ENCODE measurements at regions not wholly inside any gene's neighbourhood (a gene's known extent, or its start where the extent isn't known, plus 50 kb on each side); places are given as distances from the start of the nearest gene placed in this dataset.

DNA sequence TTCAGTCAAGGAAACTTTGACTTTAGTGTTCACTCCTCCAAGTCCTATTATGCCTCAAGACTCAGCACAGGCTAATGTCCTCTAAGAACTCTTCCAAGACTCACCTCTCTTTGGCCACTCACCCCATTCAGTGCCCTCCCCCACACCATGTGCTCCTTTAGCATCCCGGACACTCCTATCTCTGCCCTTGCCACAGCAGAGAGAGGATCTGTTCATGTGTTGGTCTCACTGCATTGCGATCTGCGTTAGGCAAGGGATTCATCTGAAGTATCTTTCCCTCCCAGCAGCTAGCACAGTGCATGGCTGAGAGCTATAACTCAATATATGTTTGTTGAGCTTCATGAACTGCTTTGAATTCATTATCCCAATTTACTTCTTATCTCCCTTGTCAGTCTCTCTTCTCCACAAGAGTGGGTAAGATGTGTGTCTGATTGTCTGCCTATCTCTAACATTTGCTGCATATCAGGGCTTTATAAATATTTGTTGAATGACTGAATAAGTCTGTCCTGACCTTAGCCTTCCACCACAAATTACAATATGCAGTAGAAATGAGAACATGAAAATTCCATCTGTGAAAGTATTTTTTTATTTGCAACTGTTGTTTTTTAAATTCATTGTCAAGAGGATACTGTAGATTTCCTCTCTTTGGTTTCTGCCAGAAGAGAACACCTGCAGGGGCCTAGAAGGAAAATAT is 179.9 kb upstream of the NCKAP5 start:
- no peak overlapping the region for H3K4me3 ChIP-seq (ENCODE audit: low read depth, low read length)
- no peaks in the 10 kb centered on the region for H3K36me3 ChIP-seq (ENCODE audit: control insufficient read depth, insufficient read depth, low read length)
- FAIRE-seq (no peak), DNase-seq (ENCODE audit: low read depth) (no peak)
- TF ChIP-seq, protein P1, sequence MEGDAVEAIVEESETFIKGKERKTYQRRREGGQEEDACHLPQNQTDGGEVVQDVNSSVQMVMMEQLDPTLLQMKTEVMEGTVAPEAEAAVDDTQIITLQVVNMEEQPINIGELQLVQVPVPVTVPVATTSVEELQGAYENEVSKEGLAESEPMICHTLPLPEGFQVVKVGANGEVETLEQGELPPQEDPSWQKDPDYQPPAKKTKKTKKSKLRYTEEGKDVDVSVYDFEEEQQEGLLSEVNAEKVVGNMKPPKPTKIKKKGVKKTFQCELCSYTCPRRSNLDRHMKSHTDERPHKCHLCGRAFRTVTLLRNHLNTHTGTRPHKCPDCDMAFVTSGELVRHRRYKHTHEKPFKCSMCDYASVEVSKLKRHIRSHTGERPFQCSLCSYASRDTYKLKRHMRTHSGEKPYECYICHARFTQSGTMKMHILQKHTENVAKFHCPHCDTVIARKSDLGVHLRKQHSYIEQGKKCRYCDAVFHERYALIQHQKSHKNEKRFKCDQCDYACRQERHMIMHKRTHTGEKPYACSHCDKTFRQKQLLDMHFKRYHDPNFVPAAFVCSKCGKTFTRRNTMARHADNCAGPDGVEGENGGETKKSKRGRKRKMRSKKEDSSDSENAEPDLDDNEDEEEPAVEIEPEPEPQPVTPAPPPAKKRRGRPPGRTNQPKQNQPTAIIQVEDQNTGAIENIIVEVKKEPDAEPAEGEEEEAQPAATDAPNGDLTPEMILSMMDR (IDR thresholded peaks at IDR 0.05; ENCODE audit: insufficient read depth, low read length, severe bottlenecking) = no peak
- H3K27me3 ChIP-seq (ENCODE audit: control insufficient read depth, insufficient read depth, low read length) = no peaks in the 10 kb centered on the region

DNA sequence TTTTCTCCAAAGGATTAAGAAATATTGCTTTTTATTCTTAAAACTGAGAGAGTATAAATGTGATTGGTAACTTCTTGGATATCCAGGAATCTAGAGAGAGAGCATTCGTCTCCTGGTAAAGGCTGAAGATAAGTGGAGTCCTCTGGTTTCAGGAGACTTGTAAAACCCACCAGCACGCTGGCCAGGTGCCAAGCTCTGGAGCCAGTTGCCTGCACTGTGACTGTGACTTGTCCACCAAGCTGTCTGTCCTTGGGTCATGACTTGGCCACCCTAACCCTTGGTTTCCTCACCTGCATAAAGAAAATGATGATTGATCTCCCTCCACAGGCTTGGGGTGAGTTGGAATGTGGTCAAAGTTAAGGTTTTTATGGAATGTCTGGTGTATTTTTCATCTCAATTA is 185.4 kb upstream of the NCKAP5 start:
- no peaks in the 10 kb centered on the region for H3K36me3 ChIP-seq (ENCODE audit: control insufficient read depth, insufficient read depth, low read length)
- FAIRE-seq = no peak
- TF ChIP-seq, protein P1 (IDR thresholded peaks at IDR 0.05; ENCODE audit: insufficient read depth, low read length, severe bottlenecking) = no peak
- H3K4me3 ChIP-seq (ENCODE audit: low read depth, low read length) = no peak overlapping the region
- no peak for DNase-seq (ENCODE audit: low read depth)
- H3K27me3 ChIP-seq (ENCODE audit: control insufficient read depth, insufficient read depth, low read length) = no peaks in the 10 kb centered on the region

DNA sequence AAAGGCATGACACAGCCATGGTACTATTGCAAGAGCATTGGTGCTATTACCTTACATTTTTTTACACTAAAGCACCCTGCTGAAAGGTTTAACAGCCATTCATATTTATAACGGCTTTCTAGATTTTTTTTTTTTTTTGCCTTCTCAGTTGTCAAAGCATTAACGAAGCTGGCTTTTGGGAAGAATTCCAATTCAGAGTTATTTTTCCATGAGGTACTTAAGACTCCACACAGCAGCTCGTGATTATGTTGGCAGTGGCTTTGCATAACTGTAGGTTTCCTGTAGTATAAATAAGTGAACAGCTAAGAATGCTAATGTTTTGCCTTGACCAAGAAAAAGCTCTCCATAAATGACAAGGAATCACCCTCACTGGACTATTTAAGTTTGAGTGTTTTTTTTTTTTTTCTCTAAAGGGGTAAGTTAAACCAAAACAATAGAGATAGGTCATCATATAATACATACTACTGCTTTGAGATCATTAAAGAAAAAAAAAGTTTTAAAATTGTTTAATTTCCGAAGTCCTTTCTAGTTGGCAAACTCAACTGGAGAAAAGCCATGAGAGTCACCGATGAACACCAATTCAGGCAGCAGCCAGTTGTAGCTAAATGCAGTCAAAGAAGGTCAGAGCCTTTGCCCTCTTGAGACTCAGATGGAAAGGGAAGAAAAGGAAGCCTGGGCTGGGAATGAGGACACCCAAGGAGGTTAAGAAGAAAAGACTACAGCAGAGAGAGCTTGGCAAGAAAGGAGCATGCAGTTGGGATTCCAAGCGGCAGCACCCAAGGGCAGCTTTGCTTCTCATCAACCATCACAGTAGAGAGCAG is 187.4 kb upstream of the NCKAP5 start:
- no peaks in the 10 kb centered on the region for H3K27me3 ChIP-seq (ENCODE audit: control insufficient read depth, insufficient read depth, low read length)
- DNase-seq (ENCODE audit: low read depth) (no peak), FAIRE-seq (no peak)
- TF ChIP-seq, protein P1 (IDR thresholded peaks at IDR 0.05; ENCODE audit: insufficient read depth, low read length, severe bottlenecking) = no peak
- no peaks in the 10 kb centered on the region for H3K36me3 ChIP-seq (ENCODE audit: control insufficient read depth, insufficient read depth, low read length)
- H3K4me3 ChIP-seq (ENCODE audit: low read depth, low read length) = no peak overlapping the region

DNA sequence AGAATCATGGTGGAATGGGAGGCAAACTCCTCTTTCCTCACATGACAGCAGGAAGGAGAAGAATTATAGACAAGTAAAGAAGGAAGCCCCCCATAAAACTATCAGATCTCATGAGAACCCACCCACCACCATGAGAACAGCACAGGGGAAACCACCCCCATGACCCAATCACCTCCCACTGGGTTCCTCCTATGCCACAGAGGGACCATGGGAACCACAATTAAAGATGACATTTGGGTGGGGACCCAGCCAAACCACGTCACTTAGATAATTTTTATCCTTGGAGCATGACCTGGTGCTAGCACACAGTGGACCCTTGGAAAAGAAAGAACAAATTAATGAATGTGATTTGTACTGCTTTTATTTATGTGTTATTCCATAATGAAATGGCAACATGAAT is 188.6 kb upstream of the NCKAP5 start:
- TF ChIP-seq, protein P1 (IDR thresholded peaks at IDR 0.05; ENCODE audit: insufficient read depth, low read length, severe bottlenecking) = no peak
- H3K27me3 ChIP-seq (ENCODE audit: control insufficient read depth, insufficient read depth, low read length) = no peaks in the 10 kb centered on the region
- H3K36me3 ChIP-seq (ENCODE audit: control insufficient read depth, insufficient read depth, low read length) = no peaks in the 10 kb centered on the region
- DNase-seq (ENCODE audit: low read depth) = no peak
- no peak for FAIRE-seq
- no peak overlapping the region for H3K4me3 ChIP-seq (ENCODE audit: low read depth, low read length)

DNA sequence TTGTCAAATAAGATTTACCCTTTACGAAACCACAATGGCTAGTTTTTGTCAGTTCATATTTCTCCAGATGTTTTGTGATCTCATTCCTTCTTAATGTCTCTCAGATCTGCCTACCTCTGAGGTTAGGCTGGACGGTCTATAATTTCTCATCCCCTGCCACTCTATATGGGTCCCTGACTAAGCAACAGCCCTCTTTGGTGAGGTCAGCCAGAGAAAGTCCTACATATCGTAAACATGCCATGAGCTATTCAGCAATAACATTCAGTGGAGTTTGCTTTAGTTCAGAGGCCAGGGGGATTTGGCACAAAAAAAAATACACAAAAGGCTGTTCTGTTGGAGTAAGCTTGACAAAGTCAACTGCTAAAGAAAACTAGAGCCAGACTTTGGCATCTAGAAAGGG is 192.1 kb upstream of the NCKAP5 start:
- DNase-seq (ENCODE audit: low read depth) (no peak), FAIRE-seq (no peak)
- Histone ChIP-seq H3K27me3 (ENCODE audit: control insufficient read depth, insufficient read depth, low read length) (no peaks in the 10 kb centered on the region), H3K36me3 (ENCODE audit: control insufficient read depth, insufficient read depth, low read length) (no peaks in the 10 kb centered on the region), H3K4me3 (ENCODE audit: low read depth, low read length) (no peak overlapping the region)
- TF ChIP-seq, protein P1 (IDR thresholded peaks at IDR 0.05; ENCODE audit: insufficient read depth, low read length, severe bottlenecking) = no peak

Measured in bronchial epithelial cell (primary cell).